ENCODE measurements at regions not wholly inside any gene's neighbourhood (a gene's known extent, or its start where the extent isn't known, plus 50 kb on each side); places are given as distances from the start of the nearest gene placed in this dataset.

DNA sequence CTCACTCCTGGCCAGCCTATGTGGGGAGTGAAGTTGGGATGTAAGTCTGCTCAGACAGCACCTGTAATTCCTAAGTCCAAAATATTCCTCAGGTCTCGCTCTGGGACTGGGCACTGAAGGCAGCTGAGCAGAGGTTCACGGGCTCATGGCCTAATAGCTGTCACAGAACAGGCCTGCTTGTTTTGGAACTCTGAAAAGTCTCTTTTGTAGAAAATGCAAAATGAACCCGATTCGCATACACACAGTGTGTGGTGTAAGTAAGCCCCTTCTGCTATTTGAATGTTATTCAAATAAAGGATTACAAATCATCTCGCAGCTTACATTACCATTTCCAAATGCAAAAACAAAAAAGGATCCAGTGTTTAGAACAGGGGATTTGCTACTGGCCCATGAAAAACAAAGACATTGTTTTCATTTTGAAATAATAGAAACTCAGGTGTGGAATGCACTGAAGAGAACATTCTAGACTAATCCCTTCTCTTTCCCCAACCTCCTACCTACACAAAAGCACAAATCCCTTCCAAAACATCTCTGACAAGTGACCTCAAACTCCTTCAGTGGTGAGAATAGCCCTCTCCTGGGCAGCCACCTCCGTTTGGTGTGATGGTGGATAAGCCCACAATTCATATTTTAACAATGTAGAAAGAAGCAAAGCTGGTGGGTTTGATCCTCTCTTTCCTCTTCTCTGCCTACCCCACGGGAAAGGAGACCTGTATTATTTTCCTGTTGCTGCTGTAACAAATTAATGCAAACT, 118.3 kb upstream of the NCK2 start:
- TF ChIP-seq POLR2A (IDR thresholded peaks at IDR 0.05; ENCODE audit: low read length) (no peak), GATA1 (IDR thresholded peaks at IDR 0.05; ENCODE audit: low read depth, low read length) (no peak)

All from erythroblast (primary cell).